Neutrophil (primary cell): ENCODE measurements at regions not wholly inside any gene's neighbourhood (a gene's known extent, or its start where the extent isn't known, plus 50 kb on each side); places are given as distances from the start of the nearest gene placed in this dataset.

ENCODE experiments used
- H3K27ac ChIP-seq: fragments of 200-600 bp; sonication (generic); 2 replicates; pipeline ENCODE4 v1.5.1; 2016; ENCODE audit warnings: mild to moderate bottlenecking, moderate library complexity
- H3K27me3 ChIP-seq: fragments of 200-600 bp; sonication (generic); 2 replicates; pipeline ENCODE4 v1.6.0; 2016; ENCODE audit warnings: mild to moderate bottlenecking
- H3K36me3 ChIP-seq: fragments of 200-600 bp; sonication (generic); 2 replicates; pipeline ENCODE4 v1.5.1; 2017
- H3K4me1 ChIP-seq, 2 experiments: fragments of 200-600 bp in 1 of 2; sonication (generic) in 1 of 2; 1 replicate in 1 of 2; 2 replicates in 1 of 2; pipeline versions ENCODE4 v1.5.1 to v1.6.1; 2013 to 2016; ENCODE audit warnings: low read depth in 1 of 2, low read length in 1 of 2, mild to moderate bottlenecking in 1 of 2, moderate library complexity in 1 of 2; ENCODE audit not compliant: control insufficient read depth in 1 of 2, insufficient read depth in 1 of 2
- H3K4me3 ChIP-seq, 2 experiments: fragments of 200-600 bp in 1 of 2; sonication (generic) in 1 of 2; 1 replicate in 1 of 2; 2 replicates in 1 of 2; pipeline ENCODE4 v1.5.1; 2013 to 2016; ENCODE audit warnings: low read depth in 1 of 2, low read length in 1 of 2, mild to moderate bottlenecking in 1 of 2, moderate library complexity in 1 of 2
- H3K9me3 ChIP-seq: fragments of 200-600 bp; sonication (generic); 2 replicates; pipeline ENCODE4 v1.5.1; 2016
- TF ChIP-seq, protein P1 (sequence below): fragments of 200-600 bp; sonication (generic); IDR thresholded peaks from 2 replicates; pipeline ENCODE4 v1.5.1; 2016; ENCODE audit warnings: antibody characterized with exemption

DNA sequence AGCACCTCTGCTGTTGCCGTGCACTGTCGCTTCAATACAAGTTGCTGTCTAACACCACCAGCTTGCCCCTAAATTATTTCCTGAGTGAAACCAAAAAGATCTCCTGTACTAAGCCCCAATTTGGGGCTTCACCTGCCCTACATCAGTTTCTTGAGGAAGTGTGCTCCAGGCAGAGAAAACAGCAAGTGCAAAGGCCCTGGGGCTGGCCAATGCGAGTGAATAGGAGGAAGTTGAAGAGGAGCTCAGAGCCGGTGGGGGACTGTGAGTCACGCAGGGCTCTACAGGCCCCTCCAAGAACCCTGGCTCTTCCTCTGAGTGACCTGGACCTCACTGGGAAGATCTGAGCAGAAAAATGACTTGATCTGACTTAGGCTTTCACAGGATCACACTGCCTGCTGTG, 117.2 kb downstream of the IPO8 start:
- Histone ChIP-seq H3K36me3 (no peaks in the 10 kb centered on the region), H3K9me3 (no peaks in the 10 kb centered on the region), H3K4me1 (no peaks in the 10 kb centered on the region), H3K27me3 (no peaks in the 10 kb centered on the region), H3K4me3 (no peak overlapping the region), H3K27ac (no peak overlapping the region)
- TF ChIP-seq, protein P1, sequence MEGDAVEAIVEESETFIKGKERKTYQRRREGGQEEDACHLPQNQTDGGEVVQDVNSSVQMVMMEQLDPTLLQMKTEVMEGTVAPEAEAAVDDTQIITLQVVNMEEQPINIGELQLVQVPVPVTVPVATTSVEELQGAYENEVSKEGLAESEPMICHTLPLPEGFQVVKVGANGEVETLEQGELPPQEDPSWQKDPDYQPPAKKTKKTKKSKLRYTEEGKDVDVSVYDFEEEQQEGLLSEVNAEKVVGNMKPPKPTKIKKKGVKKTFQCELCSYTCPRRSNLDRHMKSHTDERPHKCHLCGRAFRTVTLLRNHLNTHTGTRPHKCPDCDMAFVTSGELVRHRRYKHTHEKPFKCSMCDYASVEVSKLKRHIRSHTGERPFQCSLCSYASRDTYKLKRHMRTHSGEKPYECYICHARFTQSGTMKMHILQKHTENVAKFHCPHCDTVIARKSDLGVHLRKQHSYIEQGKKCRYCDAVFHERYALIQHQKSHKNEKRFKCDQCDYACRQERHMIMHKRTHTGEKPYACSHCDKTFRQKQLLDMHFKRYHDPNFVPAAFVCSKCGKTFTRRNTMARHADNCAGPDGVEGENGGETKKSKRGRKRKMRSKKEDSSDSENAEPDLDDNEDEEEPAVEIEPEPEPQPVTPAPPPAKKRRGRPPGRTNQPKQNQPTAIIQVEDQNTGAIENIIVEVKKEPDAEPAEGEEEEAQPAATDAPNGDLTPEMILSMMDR: no peak

GRCh38 chr12:30573145-30573544, 122.5 kb downstream of the IPO8 start:
- Histone ChIP-seq H3K9me3 (no peaks in the 10 kb centered on the region), H3K4me1 (no peaks in the 10 kb centered on the region), H3K36me3 (no peaks in the 10 kb centered on the region), H3K27ac (no peak overlapping the region), H3K27me3 (no peaks in the 10 kb centered on the region), H3K4me3 (no peak overlapping the region)
- TF ChIP-seq, protein P1: no peak

DNA sequence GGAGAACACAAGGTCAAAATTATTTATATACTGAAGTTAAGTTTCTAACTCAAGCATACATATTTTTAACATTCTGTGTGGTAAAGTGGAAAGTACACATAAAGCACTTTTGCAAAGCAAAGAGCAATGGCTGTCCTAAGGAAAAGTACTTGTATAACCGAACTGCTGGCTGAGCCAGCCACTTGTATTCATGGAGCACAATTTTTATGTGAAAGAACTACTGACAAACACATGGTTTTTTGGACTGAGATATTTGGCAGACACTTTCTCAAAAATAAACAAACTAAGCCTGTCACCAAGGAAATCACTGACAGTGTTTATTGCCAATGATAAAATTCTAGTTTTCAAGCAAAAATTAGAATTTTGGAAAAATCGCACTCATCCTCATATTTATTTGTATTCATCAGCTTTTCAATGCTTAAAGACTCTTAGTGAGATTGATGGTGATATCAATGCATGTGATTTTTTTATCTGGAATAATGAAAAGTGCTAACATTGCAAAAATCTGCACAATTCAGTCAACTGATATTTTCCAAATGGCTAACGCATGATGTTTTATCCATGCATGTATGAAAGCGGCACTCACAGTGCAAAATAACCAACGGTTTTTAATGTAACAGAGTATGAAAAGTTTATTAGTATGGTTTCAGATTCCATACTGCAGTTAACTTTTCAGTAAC, 125.3 kb downstream of the IPO8 start:
- Histone ChIP-seq H3K27ac (no peak overlapping the region), H3K27me3 (no peaks in the 10 kb centered on the region), H3K4me1 (no peaks in the 10 kb centered on the region), H3K9me3 (no peaks in the 10 kb centered on the region), H3K36me3 (no peaks in the 10 kb centered on the region), H3K4me3 (no peak overlapping the region)
- TF ChIP-seq, protein P1: no peak

- no peak overlapping the region for H3K27ac ChIP-seq
- H3K36me3 ChIP-seq: no peaks in the 10 kb centered on the region
- TF ChIP-seq, protein P1: no peak
- H3K9me3 ChIP-seq: no peaks in the 10 kb centered on the region
- no peaks in the 10 kb centered on the region for H3K27me3 ChIP-seq
- H3K4me3 ChIP-seq: no peak overlapping the region
- no peaks in the 10 kb centered on the region for H3K4me1 ChIP-seq
Observed at GRCh38 chr12:30569426-30569825, 126.2 kb downstream of the IPO8 start.

DNA sequence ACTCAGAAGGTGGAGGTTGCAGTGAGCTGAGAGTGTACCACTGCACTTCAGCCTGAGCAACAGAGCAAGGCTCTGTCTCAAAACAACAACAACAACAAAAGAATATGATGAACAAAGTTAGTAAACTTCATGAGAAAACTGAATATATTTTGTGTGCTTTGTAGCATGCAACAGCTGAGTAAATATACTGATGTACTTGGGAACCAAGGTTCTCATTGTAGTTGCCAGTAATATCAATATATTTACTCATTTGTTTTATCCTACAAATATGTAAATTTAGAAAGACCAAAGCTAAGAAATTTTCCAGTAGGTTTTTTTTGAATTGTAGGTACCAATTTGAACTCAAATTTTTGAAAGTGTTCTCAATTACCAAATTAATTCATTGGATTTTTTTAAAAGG, 127.2 kb downstream of the IPO8 start:
- Histone ChIP-seq H3K9me3 (no peaks in the 10 kb centered on the region), H3K36me3 (no peaks in the 10 kb centered on the region), H3K27me3 (no peaks in the 10 kb centered on the region), H3K27ac (no peak overlapping the region), H3K4me1 (no peaks in the 10 kb centered on the region), H3K4me3 (no peak overlapping the region)
- TF ChIP-seq, protein P1: no peak

DNA sequence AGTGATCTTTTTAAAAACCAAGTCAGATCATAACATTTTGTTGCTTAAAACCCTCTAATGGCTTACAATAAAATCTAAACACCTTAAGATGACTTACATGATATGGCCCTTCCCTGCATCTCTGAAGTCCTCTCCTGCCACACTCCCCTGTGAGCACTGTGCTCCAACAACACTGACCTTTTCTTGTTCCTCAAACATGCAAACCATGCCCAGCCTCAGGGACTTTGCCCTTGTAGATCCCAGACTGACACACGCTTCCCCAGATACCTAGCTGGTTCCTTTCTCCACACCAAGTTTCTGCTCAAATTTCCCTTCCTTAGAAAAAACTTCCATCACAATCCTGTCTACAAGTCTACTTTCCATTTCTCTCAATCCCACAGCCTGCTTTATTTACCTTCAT, 128.6 kb downstream of the IPO8 start:
- Histone ChIP-seq H3K27ac (no peak overlapping the region), H3K36me3 (no peaks in the 10 kb centered on the region), H3K4me3 (no peak overlapping the region), H3K9me3 (no peaks in the 10 kb centered on the region), H3K4me1 (no peaks in the 10 kb centered on the region), H3K27me3 (no peaks in the 10 kb centered on the region)
- TF ChIP-seq, protein P1: no peak
